GOT3 (cell line): ENCODE measurements at regions not wholly inside any gene's neighbourhood (a gene's known extent, or its start where the extent isn't known, plus 50 kb on each side); places are given as distances from the start of the nearest gene placed in this dataset.

Experiments
- DNase-seq: peaks from one replicate; lab custom pipeline; 2025; ENCODE audit warnings: mixed read lengths; lab: John Stamatoyannopoulos, UW

DNA sequence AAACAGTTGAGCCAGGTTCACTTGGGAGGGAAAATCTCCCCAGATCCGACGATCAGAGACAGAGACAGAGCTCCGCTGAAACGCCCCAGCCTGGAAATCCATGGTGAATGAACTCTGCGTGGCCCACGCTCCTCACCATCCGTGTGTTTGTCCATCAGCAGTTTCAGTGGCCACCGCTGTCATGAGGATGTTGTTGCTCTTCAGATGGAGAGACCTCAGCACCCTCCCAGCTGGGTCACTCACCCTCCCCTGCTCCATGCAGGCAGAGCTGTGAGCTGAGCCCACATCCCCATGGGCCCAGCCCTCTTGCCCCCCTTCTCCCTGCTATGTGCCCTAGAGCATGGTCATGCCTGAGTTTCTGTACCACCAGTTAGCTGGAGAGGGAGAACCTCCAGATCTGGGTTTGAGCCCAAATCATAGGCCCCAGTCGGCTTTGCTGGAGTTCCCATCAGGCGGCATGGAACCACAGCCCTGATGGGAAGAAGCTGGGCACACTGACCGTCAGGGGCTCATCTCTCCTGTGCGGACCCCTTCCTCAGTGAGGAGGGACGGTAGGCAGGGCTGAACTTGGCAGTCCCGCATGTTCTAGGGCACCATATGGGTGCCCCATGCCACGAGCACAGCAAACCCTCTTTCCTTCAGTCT is 154.4 kb upstream of the COL5A1 start:
- DNase-seq: no peak

DNA sequence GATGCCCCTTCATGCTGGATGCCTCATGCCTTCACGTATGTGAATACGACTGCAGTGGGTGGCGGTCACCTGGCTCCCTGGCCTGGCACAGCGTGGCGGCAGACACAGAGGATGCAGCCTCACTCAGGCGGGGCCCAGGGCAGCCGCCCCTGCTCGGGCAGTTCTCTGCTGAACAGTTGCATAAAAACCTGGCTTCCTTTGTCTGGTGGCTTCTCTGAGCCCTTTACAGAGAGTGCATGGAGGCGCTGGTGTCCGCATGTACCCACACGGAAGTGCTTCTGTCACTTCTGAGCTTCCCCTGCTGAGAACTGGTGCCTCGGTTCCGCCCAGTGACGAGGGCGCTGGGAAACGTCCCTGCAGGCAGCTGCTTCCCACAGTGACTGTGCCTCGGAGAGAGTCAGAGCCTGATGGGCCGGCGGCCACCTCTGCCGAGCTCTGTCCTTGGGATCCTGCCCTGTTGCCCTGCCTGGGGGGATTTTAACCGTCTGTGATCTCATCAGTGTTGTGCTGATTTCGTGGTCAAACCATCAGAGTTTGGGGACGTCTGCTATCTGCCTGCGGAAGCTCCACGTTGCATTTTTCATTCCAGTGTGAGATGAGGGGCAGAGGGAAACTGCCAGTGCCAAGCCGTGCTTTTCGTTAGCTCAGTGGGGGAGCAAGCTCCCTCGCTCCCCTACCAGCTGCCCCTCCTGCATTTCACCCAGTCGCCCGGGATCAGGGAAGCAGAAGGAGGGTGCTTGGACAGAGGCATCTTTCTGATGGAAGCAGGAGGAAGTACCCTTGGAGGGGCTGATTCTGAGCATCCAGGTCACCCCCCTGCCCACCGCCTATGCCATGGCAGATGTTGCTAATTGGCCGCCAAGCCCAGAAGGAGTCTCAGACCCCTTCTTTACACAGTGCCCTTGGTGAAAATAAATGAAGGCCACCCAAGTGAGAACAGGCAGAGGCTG is 153.0 kb upstream of the COL5A1 start:
- DNase-seq: no peak

DNA sequence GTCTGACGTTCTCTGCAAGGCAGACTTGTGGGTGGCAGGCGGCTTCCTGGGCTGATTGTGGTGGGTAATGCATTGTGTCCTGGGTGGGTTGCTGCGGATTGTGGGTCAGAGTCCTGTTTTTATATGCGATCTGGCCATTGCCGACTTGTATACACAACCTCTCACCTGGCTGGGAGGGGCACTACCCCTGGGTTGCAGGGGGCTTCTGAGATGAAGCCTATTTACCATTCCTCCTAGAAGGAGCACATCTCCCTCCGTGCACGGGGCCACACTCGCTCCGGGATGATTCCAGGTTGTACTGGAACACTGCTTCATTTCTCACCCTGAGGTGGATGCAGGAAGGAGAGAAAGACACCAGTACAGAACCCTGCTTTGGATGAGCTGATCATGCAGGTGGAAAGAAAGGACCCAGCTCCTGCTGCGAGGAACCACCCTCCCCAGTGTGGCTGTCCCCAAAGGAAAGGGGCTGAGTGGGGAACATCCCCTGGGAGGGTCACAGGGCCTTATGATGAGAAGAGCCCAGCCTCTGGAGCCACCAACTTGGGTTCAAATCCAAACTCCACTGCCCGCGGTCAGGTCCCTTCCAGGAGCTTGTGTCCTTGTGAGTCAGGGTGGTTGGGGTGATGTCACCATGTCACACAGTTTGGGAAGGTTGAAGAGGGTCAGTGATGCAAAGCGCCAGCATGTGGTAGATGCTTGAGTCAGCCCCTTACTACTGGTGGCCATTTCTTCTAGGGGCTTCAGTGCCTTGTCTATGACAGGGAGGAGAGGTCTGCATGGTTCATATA is 151.8 kb upstream of the COL5A1 start:
- DNase-seq: no peak

- no peak for DNase-seq
Observed at GRCh38 chr9:134490446-134490845, 151.2 kb upstream of the COL5A1 start.

DNA sequence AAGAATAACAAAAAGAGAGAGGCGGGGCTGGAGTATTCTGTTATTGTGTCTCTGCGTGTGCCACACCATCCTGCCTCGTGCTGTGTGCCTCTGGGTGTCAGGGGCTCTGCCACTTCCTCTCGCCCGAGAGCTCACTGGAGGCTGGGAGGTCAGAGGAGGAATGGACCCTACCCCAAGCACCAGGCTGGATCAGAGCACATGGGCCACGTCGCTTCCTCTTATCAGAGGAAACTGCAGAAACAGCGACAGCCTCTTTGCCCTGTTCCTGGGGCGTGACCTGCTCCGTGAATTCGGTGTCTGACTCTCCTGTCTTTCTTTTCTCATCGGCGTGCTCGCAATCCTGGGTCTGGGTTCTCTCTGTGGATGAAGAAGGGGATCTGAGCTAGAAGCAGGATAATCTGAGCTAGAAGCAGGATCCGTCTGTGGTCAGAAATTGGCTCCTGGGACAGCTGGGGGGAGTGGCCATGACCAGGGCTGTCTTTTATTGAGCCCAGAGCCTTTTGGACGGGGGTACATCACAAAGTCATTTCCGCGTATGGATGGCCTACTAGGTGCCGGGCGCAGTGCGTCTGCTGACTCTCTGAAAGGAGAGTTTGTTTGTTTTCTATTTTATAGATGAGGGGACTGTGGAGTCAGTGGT is 150.3 kb upstream of the COL5A1 start:
- no peak for DNase-seq

- DNase-seq: no peak
Observed at GRCh38 chr9:134491856-134492255, 149.7 kb upstream of the COL5A1 start.

DNA sequence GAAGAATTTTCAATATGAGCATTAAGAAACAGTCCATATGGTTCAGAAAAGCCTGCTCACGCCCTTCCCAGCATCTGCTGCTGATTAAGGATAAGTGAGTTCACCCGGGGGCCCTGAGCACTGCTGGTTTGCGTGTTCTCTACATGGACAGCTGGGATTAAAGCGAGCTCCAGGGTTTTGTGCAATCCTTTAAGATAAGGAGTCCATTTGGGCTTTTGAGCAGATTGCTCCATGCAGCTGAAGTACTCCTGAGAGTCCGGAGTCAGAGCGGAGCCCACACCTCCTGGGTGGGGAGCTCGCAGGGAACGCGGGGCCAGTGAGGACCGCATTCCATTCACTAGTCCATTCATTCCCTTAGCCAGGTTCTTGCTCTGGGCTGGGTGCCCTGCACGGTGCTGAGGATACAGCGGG is 149.3 kb upstream of the COL5A1 start:
- DNase-seq: no peak

DNA sequence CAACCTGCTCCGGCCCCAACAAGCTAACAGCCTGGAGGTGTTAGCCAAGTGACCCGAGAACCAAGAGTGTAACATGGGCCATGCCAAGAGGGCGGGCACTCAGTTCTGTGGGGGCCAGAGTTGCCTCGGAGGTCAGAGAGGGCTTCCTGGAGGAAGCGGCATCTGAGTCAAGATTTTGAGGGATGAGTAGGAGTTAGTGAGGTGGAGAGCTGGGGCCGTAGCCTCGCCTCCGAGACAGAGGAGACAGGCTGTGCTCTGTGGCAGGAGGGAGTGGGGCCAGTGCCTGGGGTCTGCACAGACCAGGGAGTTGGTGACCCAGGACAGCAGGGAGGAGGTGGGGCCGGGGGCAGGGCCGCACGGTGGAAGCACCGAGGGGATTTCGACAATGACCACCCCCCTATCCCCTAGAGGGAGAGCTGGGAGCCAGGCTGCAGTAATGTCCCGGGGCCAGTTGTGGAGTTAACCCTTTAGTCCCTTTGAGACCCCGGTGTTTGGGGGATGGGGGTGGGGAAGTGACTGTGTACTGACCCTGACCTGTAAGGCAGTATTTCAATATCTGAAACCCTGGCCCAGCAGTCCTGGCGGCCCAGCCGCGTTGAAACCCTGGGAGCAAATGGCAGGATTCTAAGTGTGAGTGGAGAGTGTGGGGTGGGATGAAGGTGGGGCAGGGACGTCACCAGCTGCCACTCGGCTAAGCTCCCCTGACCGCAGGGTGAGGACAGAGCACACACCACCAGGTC is 148.7 kb upstream of the COL5A1 start:
- DNase-seq: no peak

- no peak for DNase-seq
Observed at GRCh38 chr9:134493461-134494272, 147.9 kb upstream of the COL5A1 start.

DNA sequence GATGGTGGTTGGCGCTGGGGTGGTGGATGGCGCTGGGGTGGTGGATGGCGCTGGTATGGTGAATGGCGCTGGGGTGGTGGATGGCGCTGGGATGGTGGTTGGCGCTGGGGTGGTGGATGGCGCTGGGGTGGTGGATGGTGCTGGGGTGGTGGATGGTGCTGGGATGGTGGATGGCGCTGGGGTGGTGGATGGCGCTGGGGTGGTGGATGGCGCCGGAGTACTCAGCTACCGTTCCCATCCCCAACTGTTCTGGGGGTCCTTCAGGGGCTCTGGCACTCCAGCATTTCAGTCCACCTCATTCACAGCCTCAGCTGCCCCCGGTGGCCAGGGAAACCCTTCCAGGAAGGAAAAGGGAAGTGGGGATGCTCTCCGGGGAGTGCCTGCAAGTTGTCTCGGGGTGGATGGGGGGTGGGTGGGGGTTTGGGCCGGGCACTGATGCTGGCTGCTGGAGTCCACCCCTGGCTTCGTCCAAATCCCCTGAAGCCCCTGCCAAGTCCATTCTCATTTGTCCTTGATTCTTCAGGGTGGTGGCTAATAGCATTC is 147.3 kb upstream of the COL5A1 start:
- no peak for DNase-seq

GRCh38 chr9:134494905-134495304 is 146.7 kb upstream of the COL5A1 start:
- no peak for DNase-seq

- DNase-seq: no peak
Observed at GRCh38 chr9:134495881-134496412, 145.7 kb upstream of the COL5A1 start.

GRCh38 chr9:134496413-134497282 is 145.0 kb upstream of the COL5A1 start:
- no peak for DNase-seq

DNA sequence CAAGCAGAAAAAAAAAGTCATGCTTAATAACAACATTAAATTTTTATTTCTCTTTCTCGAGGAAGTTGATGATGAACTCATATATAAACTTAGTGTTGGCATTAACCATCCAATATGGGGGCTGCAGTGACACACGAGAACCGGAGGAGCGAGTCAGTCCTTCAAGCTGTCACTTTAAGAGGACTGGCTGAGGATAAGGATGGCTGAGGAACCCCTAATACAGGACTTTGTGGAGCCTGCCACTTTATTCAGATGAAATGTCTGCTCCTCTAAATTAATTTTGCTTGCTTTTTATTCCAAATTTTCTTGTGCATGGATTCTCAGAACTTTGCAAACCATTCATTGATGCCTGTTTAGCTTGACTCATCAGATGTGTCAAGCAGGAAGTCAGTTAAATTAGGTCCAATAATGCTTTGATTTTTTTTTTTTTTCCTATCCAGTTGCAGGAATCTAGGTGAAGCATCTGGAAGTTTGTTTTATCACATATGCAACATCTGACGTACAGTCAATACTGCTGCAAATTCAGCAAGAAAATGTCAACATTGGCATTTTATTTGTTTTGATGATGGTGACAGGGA is 144.2 kb upstream of the COL5A1 start:
- DNase-seq: no peak

GRCh38 chr9:134498814-134499166 is 142.8 kb upstream of the COL5A1 start:
- no peak for DNase-seq

GRCh38 chr9:134500931-134501760 is 140.5 kb upstream of the COL5A1 start:
- no peak for DNase-seq

DNA sequence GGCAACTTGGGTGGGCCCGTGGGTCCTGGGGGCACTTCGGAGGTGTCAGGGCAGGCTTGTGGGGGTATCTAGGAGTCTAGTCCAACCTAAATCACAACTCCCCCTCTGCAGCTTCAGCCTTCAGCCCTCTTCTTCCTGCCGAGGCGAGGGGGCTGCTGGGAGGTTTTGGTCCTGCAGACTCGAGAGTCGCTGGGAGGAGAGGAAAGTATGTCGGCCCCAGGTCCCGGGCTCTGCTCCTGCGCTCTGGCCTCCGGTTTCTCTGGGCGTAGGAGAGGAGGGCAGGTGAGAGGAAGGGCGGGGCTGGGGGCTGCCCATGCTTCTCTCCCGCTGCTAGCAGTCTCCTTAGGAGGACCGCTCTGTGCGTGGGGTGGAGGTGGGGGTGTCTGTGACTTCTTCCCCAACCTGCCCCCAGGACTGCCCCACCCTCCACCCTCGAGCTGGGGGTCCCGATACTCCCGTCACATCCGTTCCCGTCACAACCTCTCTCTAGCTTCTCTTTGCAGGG is 139.8 kb upstream of the COL5A1 start:
- no peak for DNase-seq
